ENCODE measurements at regions not wholly inside any gene's neighbourhood (a gene's known extent, or its start where the extent isn't known, plus 50 kb on each side); places are given as distances from the start of the nearest gene placed in this dataset.
A peak's percentile ranks its signal among the peaks of the same experiment; 100 is the strongest.

GRCh38 chr5:145685417-145685816 lies 149.7 kb downstream of the PRELID2 start:
- no peaks in the 10 kb centered on the region for H3K27me3 ChIP-seq (ENCODE audit: low read depth, low read length)
- H3K4me1 ChIP-seq (ENCODE audit: low read length) = peaks cover 9% of the 10 kb centered on the region
- TF ChIP-seq, protein P1, sequence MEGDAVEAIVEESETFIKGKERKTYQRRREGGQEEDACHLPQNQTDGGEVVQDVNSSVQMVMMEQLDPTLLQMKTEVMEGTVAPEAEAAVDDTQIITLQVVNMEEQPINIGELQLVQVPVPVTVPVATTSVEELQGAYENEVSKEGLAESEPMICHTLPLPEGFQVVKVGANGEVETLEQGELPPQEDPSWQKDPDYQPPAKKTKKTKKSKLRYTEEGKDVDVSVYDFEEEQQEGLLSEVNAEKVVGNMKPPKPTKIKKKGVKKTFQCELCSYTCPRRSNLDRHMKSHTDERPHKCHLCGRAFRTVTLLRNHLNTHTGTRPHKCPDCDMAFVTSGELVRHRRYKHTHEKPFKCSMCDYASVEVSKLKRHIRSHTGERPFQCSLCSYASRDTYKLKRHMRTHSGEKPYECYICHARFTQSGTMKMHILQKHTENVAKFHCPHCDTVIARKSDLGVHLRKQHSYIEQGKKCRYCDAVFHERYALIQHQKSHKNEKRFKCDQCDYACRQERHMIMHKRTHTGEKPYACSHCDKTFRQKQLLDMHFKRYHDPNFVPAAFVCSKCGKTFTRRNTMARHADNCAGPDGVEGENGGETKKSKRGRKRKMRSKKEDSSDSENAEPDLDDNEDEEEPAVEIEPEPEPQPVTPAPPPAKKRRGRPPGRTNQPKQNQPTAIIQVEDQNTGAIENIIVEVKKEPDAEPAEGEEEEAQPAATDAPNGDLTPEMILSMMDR (IDR thresholded peaks at IDR 0.05; ENCODE audit: low read depth, low read length) = no peak
- TF ChIP-seq EZH2phosphoT487 (IDR thresholded peaks at IDR 0.05; ENCODE audit: low read depth) = no peak
- H3K36me3 ChIP-seq (replicated peaks; ENCODE audit: low read depth, low read length) = no peaks in the 10 kb centered on the region
- no peak overlapping the region for H2AFZ ChIP-seq (ENCODE audit: low read depth, low read length)
- no peaks in the 10 kb centered on the region for H4K20me1 ChIP-seq (ENCODE audit: insufficient read depth, low read length)
- H3K9me3 ChIP-seq (ENCODE audit: insufficient read depth, low read length) = no peaks in the 10 kb centered on the region
- H3K4me2 ChIP-seq (ENCODE audit: low read length) = no peak overlapping the region
- H3K4me3 ChIP-seq (ENCODE audit: low read length) = no peak overlapping the region
- H3K27ac ChIP-seq (ENCODE audit: low read length) = no peak overlapping the region
- H3K79me2 ChIP-seq (ENCODE audit: low read length) = no peaks in the 10 kb centered on the region
- no peak overlapping the region for H3K9ac ChIP-seq (ENCODE audit: low read length)

DNA sequence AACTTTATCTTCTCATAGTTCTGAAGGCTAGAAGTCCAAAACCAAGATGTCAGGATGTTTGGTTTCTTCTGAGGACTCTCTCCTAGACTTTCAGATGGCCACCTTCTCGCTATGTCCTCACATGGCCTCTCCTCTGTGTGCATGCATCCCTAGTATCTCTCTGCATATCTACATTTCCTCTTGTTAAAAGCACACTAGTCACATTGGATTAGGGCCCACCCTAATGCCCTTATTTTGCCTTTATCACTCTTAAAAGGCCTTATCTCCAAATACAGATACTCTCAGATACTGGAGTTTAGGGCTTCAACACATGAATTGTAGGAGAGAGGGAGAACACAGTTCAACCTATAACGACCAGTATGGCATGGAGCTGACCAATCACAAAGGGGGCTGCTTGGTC lies 151.7 kb downstream of the PRELID2 start:
- H3K27me3 ChIP-seq (ENCODE audit: low read depth, low read length) = no peaks in the 10 kb centered on the region
- no peak overlapping the region for H3K27ac ChIP-seq (ENCODE audit: low read length)
- no peak for TF ChIP-seq EZH2phosphoT487 (IDR thresholded peaks at IDR 0.05; ENCODE audit: low read depth)
- TF ChIP-seq, protein P1 (IDR thresholded peaks at IDR 0.05; ENCODE audit: low read depth, low read length) = no peak
- no peaks in the 10 kb centered on the region for H4K20me1 ChIP-seq (ENCODE audit: insufficient read depth, low read length)
- no peaks in the 10 kb centered on the region for H3K9me3 ChIP-seq (ENCODE audit: insufficient read depth, low read length)
- no peaks in the 10 kb centered on the region for H3K4me1 ChIP-seq (ENCODE audit: low read length)
- no peaks in the 10 kb centered on the region for H3K79me2 ChIP-seq (ENCODE audit: low read length)
- no peak overlapping the region for H3K4me2 ChIP-seq (ENCODE audit: low read length)
- H3K9ac ChIP-seq (ENCODE audit: low read length) = no peak overlapping the region
- no peak overlapping the region for H3K4me3 ChIP-seq (ENCODE audit: low read length)
- no peak overlapping the region for H2AFZ ChIP-seq (ENCODE audit: low read depth, low read length)
- H3K36me3 ChIP-seq (replicated peaks; ENCODE audit: low read depth, low read length) = no peaks in the 10 kb centered on the region

GRCh38 chr5:145682197-145682899 lies 152.8 kb downstream of the PRELID2 start:
- H3K4me2 ChIP-seq (ENCODE audit: low read length) = no peak overlapping the region
- no peak overlapping the region for H2AFZ ChIP-seq (ENCODE audit: low read depth, low read length)
- no peaks in the 10 kb centered on the region for H3K4me1 ChIP-seq (ENCODE audit: low read length)
- no peak overlapping the region for H3K27ac ChIP-seq (ENCODE audit: low read length)
- H3K27me3 ChIP-seq (ENCODE audit: low read depth, low read length) = no peaks in the 10 kb centered on the region
- H3K9me3 ChIP-seq (ENCODE audit: insufficient read depth, low read length) = no peaks in the 10 kb centered on the region
- TF ChIP-seq, protein P1 (IDR thresholded peaks at IDR 0.05; ENCODE audit: low read depth, low read length) = no peak
- no peak for TF ChIP-seq EZH2phosphoT487 (IDR thresholded peaks at IDR 0.05; ENCODE audit: low read depth)
- H3K36me3 ChIP-seq (replicated peaks; ENCODE audit: low read depth, low read length) = no peaks in the 10 kb centered on the region
- H4K20me1 ChIP-seq (ENCODE audit: insufficient read depth, low read length) = no peaks in the 10 kb centered on the region
- H3K4me3 ChIP-seq (ENCODE audit: low read length) = no peak overlapping the region
- no peak overlapping the region for H3K9ac ChIP-seq (ENCODE audit: low read length)
- H3K79me2 ChIP-seq (ENCODE audit: low read length) = no peaks in the 10 kb centered on the region

DNA sequence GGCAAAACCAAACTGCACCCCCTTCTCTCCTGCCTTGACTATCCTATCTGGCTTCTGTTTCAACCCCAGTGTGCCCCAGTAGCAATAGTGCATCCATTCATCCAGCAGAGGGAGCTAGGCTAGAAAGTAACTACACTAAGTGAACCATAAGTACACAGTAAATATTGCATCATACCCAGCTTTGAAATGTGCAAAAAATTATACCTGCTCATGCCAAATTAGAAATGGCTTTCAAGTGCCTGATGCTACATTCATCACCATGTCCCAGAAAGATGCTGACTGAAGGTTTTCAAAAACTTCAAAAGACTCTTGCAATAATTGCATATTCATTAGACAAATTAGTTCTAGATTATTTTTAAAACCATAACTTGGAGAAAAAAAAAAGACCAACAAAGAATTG lies 153.5 kb downstream of the PRELID2 start:
- no peaks in the 10 kb centered on the region for H4K20me1 ChIP-seq (ENCODE audit: insufficient read depth, low read length)
- no peaks in the 10 kb centered on the region for H3K79me2 ChIP-seq (ENCODE audit: low read length)
- H3K36me3 ChIP-seq (replicated peaks; ENCODE audit: low read depth, low read length) = no peaks in the 10 kb centered on the region
- no peak overlapping the region for H3K4me3 ChIP-seq (ENCODE audit: low read length)
- H3K27ac ChIP-seq (ENCODE audit: low read length) = no peak overlapping the region
- TF ChIP-seq, protein P1 (IDR thresholded peaks at IDR 0.05; ENCODE audit: low read depth, low read length) = peak; percentile 65
- no peak for TF ChIP-seq EZH2phosphoT487 (IDR thresholded peaks at IDR 0.05; ENCODE audit: low read depth)
- H3K4me1 ChIP-seq (ENCODE audit: low read length) = no peaks in the 10 kb centered on the region
- no peak overlapping the region for H3K4me2 ChIP-seq (ENCODE audit: low read length)
- no peaks in the 10 kb centered on the region for H3K27me3 ChIP-seq (ENCODE audit: low read depth, low read length)
- H3K9ac ChIP-seq (ENCODE audit: low read length) = no peak overlapping the region
- no peak overlapping the region for H2AFZ ChIP-seq (ENCODE audit: low read depth, low read length)
- no peaks in the 10 kb centered on the region for H3K9me3 ChIP-seq (ENCODE audit: insufficient read depth, low read length)
